Thymus (tissue), 11 donors: ENCODE measurements at regions not wholly inside any gene's neighbourhood (a gene's known extent, or its start where the extent isn't known, plus 50 kb on each side); places are given as distances from the start of the nearest gene placed in this dataset.

Experiments used
- DNase-seq, 9 donors: peaks; one replicate each; pipeline ENCODE4 v3.0.0-alpha.2; 2013; ENCODE audit warnings: low spot score in 9 of 9, low read depth in 6 of 9, missing footprints in 1 of 9
- H3K27ac ChIP-seq, 2 donors: one replicate each; pipeline ENCODE4 v1.5.1; 2013; ENCODE audit warnings: control low read depth in 1 of 2, low read depth in 1 of 2, low read length in 1 of 2, mild to moderate bottlenecking in 1 of 2, moderate library complexity in 1 of 2
- H3K27me3 ChIP-seq, 2 donors: one replicate each; pipeline ENCODE4 v1.5.1; 2013; ENCODE audit warnings: low read length in 1 of 2; ENCODE audit not compliant: control insufficient read depth in 2 of 2, insufficient read depth in 1 of 2
- H3K36me3 ChIP-seq, 2 donors: one replicate each; pipeline ENCODE4 v1.5.1; 2013; ENCODE audit warnings: low read length in 1 of 2, mild to moderate bottlenecking in 1 of 2, moderate library complexity in 1 of 2; ENCODE audit not compliant: control insufficient read depth in 2 of 2, insufficient read depth in 2 of 2
- H3K4me1 ChIP-seq, 2 donors: one replicate each; pipeline ENCODE4 v1.5.1; 2013; ENCODE audit warnings: low read length in 2 of 2; ENCODE audit not compliant: control insufficient read depth in 2 of 2, insufficient read depth in 2 of 2
- H3K4me3 ChIP-seq, 2 donors: one replicate each; pipeline ENCODE4 v1.5.1; 2013; ENCODE audit warnings: low read length in 2 of 2, control low read depth in 1 of 2, mild to moderate bottlenecking in 1 of 2
- H3K9me3 ChIP-seq, 2 donors: one replicate each; pipeline ENCODE4 v1.5.1; 2013; ENCODE audit warnings: low read length in 1 of 2, mild to moderate bottlenecking in 1 of 2; ENCODE audit not compliant: control insufficient read depth in 2 of 2, insufficient read depth in 1 of 2
- whole genome bisulfite sequencing: extraction: QIAGEN DNeasy Blood & Tissue Kit; methylation state at CpG from one replicate; pipeline ENCODE4 v1.1.7; 2013; 5-methylcytosine and 5-hydroxymethylcytosine counted together
- donor health status: healthy.

GRCh38 chr10:78472551-78472890, 438.9 kb downstream of the RPS24 start:
- H3K27ac ChIP-seq, result no peak overlapping the region
- no peak for DNase-seq
- no peaks in the 10 kb centered on the region for H3K27me3 ChIP-seq
- H3K4me3 ChIP-seq, result no peak overlapping the region
- no peaks in the 10 kb centered on the region for H3K36me3 ChIP-seq
- no peaks in the 10 kb centered on the region for H3K4me1 ChIP-seq
- H3K9me3 ChIP-seq, result no peaks in the 10 kb centered on the region
- 91% methylated on average over 7 of the region's 7 CpGs for WGBS

GRCh38 chr10:78473006-78473405, 439.3 kb downstream of the RPS24 start:
- no peak for DNase-seq
- H3K27ac ChIP-seq, result no peak overlapping the region
- 84% methylated on average over 7 of the region's 7 CpGs for WGBS

GRCh38 chr10:78474743-78475142, 441.1 kb downstream of the RPS24 start:
- WGBS, result 98% methylated on average over 3 of the region's 3 CpGs
- no peaks in the 10 kb centered on the region for H3K27me3 ChIP-seq

More at GRCh38 chr10:78473006-78473405, 439.3 kb downstream of the RPS24 start:
- Histone ChIP-seq H3K9me3 (no peaks in the 10 kb centered on the region), H3K4me1 (no peaks in the 10 kb centered on the region), H3K36me3 (no peaks in the 10 kb centered on the region), H3K27me3 (no peaks in the 10 kb centered on the region), H3K4me3 (no peak overlapping the region)

GRCh38 chr10:78475437-78475836, 441.8 kb downstream of the RPS24 start:
- H3K27ac ChIP-seq, result no peak overlapping the region
- no peaks in the 10 kb centered on the region for H3K27me3 ChIP-seq
- no peak overlapping the region for H3K4me3 ChIP-seq
- H3K9me3 ChIP-seq, result no peaks in the 10 kb centered on the region
- no peak for DNase-seq
- H3K36me3 ChIP-seq, result no peaks in the 10 kb centered on the region
- H3K4me1 ChIP-seq, result no peaks in the 10 kb centered on the region
- WGBS, result 81% methylated on average over 7 of the region's 7 CpGs

More at GRCh38 chr10:78474743-78475142, 441.1 kb downstream of the RPS24 start:
- DNase-seq, result no peak
- Histone ChIP-seq H3K36me3 (no peaks in the 10 kb centered on the region), H3K4me3 (no peak overlapping the region), H3K27ac (no peak overlapping the region), H3K9me3 (no peaks in the 10 kb centered on the region), H3K4me1 (no peaks in the 10 kb centered on the region)

GRCh38 chr10:78476156-78476555, 442.5 kb downstream of the RPS24 start:
- Histone ChIP-seq H3K27me3 (no peaks in the 10 kb centered on the region), H3K4me3 (no peak overlapping the region), H3K9me3 (no peaks in the 10 kb centered on the region), H3K4me1 (no peaks in the 10 kb centered on the region), H3K27ac (no peak overlapping the region), H3K36me3 (no peaks in the 10 kb centered on the region)
- DNase-seq, result no peak
- 97% methylated on average over 8 of the region's 8 CpGs for WGBS

- DNase-seq, result no peak
- no peaks in the 10 kb centered on the region for H3K36me3 ChIP-seq
- no peak overlapping the region for H3K27ac ChIP-seq
- WGBS, result 76% methylated on average over 6 of the region's 6 CpGs
- no peaks in the 10 kb centered on the region for H3K9me3 ChIP-seq
- no peaks in the 10 kb centered on the region for H3K4me1 ChIP-seq
- no peaks in the 10 kb centered on the region for H3K27me3 ChIP-seq
- no peak overlapping the region for H3K4me3 ChIP-seq
Observed at GRCh38 chr10:78476844-78477243, 443.2 kb downstream of the RPS24 start.

GRCh38 chr10:78478919-78479318, 445.3 kb downstream of the RPS24 start:
- Histone ChIP-seq H3K27me3 (peaks cover 0 to 4% of the 10 kb centered on the region in 2 donors), H3K27ac (no peak overlapping the region), H3K9me3 (no peaks in the 10 kb centered on the region), H3K4me3 (no peak overlapping the region), H3K36me3 (no peaks in the 10 kb centered on the region), H3K4me1 (no peaks in the 10 kb centered on the region)
- 95% methylated on average over 5 of the region's 5 CpGs for WGBS
- DNase-seq, result no peak

GRCh38 chr10:78479467-78479866, 445.8 kb downstream of the RPS24 start:
- Histone ChIP-seq H3K27me3 (peaks cover 0 to 4% of the 10 kb centered on the region in 2 donors), H3K4me3 (no peak overlapping the region), H3K9me3 (no peaks in the 10 kb centered on the region), H3K4me1 (no peaks in the 10 kb centered on the region), H3K36me3 (no peaks in the 10 kb centered on the region), H3K27ac (no peak overlapping the region)
- no peak for DNase-seq
- 95% methylated on average over 3 of the region's 3 CpGs for WGBS

GRCh38 chr10:78481842-78482241, 448.2 kb downstream of the RPS24 start:
- Histone ChIP-seq H3K27me3 (peaks cover 0 to 4% of the 10 kb centered on the region in 2 donors), H3K27ac (no peak overlapping the region), H3K36me3 (no peaks in the 10 kb centered on the region), H3K4me3 (no peak overlapping the region), H3K9me3 (no peaks in the 10 kb centered on the region), H3K4me1 (no peaks in the 10 kb centered on the region)
- WGBS, result 89% methylated on average over 3 of the region's 3 CpGs
- no peak for DNase-seq

GRCh38 chr10:78483641-78484040, 450.0 kb downstream of the RPS24 start:
- Histone ChIP-seq H3K4me3 (no peak overlapping the region), H3K27me3 (peaks cover 0 to 4% of the 10 kb centered on the region in 2 donors), H3K36me3 (no peaks in the 10 kb centered on the region), H3K4me1 (no peaks in the 10 kb centered on the region), H3K9me3 (no peaks in the 10 kb centered on the region), H3K27ac (no peak overlapping the region)
- 93% methylated on average over 3 of the region's 3 CpGs for WGBS
- no peak for DNase-seq
